ENCODE measurements at regions not wholly inside any gene's neighbourhood (a gene's known extent, or its start where the extent isn't known, plus 50 kb on each side); places are given as distances from the start of the nearest gene placed in this dataset.

DNA sequence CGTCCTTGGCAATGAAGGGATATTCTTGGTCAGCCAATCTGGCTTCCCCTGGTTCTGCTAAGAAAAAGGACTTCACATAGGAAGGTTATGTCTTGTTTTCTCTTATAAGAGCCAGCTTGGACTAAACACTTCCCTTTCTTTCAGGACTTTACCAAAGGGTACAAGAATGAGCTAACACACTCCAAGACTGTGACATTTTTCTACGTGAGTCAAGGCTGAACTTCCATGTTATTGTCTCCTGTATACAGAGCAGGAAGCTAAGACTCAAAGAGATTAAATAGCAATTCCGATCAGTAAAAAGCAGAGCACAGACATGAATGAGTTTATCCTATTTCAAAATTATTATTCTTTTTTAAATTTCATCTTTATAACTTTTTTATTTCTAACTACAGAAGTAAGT lies 63.3 kb upstream of the STT3B start:
- in situ Hi-C loops (cut with HindIII; ENCODE audit: low sequenced_read_pairs): no loop called here

DNA sequence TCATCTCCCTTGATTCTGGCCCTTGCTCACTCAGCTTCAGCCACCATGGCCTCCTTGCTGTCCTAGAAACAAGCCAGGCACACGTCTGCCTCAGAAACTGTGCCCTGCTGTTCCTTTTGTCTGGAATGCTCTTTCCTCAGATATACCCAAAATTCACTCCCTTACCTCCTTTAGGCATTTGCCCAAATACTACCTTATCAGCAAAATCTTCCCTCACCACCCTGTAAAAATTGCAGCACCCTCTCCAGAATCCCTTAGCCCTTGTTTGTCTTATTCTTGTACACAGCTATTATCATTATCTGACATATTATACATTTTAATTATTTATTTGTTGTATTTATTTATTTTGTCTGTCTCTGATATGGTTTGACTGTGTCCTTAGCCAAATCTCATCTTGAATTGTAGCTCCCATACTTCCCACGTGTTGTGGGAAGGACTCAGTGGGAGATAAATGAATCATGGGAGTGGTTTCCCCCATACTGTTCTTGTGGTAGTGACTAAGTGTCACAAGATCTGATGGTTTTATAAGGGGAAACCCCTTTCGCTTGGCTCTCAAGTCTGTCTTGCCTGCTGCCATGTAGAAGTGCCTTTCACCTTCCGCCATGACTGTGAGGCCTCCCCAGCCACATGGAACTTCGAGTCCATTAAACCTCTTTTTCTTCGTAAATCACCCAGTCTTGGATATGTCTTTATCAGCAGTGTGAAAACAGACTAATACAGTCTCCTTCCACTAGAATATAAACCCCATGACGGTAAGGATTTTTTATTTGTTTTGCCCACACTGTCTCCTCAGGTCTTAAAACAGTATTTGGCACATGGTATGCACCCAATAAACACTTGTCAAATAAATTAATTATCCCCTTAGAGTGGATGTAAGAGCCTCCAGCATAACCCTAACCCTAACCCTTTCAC lies 60.0 kb upstream of the STT3B start:
- in situ Hi-C loops (cut with HindIII; ENCODE audit: low sequenced_read_pairs): no loop called here

DNA sequence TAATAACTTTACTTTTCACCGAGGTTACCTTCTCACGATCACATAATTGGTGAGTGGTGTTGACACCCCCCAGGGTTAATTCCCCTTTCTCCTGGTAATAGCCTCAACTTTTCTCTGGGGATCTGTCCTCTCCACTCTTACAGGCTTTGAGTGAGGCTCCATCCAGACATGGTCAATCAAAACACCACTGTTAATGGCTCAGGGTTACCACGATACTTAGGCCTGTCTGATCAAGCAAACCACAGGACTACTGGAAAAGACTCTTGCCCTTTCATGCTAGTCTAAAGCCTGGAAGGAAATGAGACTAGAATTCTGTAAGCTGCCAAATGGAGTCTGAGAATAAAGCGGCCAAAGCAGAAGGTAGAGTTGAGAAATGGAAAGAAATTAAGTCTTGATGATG lies 56.5 kb upstream of the STT3B start:
- in situ Hi-C loops (cut with HindIII; ENCODE audit: low sequenced_read_pairs): no loop called here

DNA sequence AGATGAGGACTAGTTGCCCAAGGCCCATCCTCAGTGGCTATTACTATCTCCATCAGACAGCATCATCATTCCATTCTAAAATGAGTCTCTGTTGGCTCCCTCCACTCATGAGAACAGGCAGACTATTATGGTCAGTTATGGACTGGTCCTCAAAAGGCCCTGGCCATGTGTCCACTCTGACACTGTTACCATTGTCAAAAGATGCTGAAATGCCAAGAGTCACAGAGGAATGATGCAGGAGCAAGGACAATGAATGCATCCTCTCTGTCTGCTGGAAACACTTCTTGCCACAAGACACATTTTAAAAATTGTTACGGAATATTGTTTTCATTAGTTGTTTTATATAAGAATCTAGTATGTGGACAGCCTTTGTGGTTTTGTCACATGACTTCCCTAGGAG lies 53.3 kb upstream of the STT3B start:
- in situ Hi-C loops (cut with HindIII; ENCODE audit: low sequenced_read_pairs): no loop called here

DNA sequence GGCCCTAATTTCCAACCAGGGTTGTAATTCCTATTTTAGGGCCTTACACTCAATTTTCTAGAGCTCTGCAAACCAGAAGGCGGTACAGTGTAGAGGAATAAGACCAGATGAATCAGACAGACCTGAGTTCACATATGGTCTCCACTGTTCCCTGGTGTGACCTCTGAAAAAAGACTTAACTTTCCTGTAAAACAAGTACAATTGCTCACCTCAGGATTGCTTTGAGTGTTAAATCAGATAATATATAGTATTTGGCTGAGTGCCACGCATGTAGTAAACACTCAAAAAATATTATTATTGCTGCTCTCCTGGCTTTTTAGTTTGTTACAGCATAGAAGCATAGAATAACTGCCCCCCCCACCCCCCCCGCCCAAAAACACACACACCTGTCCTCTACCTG lies 51.0 kb upstream of the STT3B start:
- in situ Hi-C loops (cut with HindIII; ENCODE audit: low sequenced_read_pairs): no loop called here

DNA sequence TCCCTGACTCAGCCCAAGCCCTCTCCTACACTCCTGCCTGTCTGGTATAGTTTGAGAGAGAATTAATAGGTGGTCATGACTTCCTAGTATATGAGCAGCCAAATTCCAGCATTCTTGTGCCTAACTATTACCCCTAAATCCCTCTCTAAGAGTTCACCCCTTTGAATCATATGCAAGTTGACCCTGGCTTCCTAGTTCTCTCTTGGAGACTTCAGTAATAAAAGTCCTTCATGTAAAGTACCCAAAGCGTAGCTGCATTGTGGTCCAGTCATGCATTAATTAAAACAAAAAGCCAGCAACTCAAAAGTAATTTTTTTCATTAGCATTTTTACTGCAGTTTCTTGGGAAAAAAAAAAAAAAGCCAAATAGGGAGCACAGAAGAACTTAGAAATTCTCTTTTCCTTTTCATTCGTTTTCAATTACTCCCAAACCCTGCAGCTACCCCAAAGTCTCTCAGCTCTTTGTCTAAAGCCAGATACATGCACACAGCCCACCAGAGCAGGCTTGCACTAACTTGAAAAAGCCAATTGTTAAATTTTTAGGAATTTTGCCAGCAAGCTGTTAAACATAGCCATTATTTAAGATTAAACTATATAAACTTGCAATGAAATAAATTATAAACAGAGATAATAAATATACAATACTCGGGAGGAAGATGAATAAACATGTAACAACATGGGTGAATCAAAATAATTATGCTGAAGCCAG lies 50.1 kb upstream of the STT3B start:
- in situ Hi-C loops (cut with HindIII; ENCODE audit: low sequenced_read_pairs): no loop called here

Measured in endothelial cell of hepatic sinusoid (primary cell).